K562 (cell line): ENCODE measurements at regions not wholly inside any gene's neighbourhood (a gene's known extent, or its start where the extent isn't known, plus 50 kb on each side); places are given as distances from the start of the nearest gene placed in this dataset.
"Not testable (repeated sequence)": the region's sequence is repeated elsewhere in the genome, so short reads cannot be mapped to it uniquely, and the experiment has no call there.

ENCODE experiments used
- ATAC-seq: fragments of 200-7000 bp; cut with Tn5 transposase; 3 replicates; pipeline ENCODE4 v1.9.1; 2020; ENCODE audit warnings: moderate library complexity
- BruUV-seq: library from RNA; stranded (reverse); fragments of 400-500 nt; replicated peaks from 2 replicates; lab custom pipeline; 2021; lab: Mats Ljungman, UMichigan
- CTCF ChIA-PET: fragments of 300-600 bp; formaldehyde crosslinking; extraction: SDS; loops from one replicate; lab custom pipeline; 2021; ENCODE audit warnings: low intra/inter-chr PET ratio; lab: Yijun Ruan, JAX
- POLR2A ChIA-PET: fragments of 300-600, 350-650 bp; sonication (Branson Sonifier 250); formaldehyde crosslinking; extraction: SDS; loops from one replicate; lab custom pipeline; 2021; ENCODE audit warnings: antibody characterized with exemption, inconsistent platforms; lab: Yijun Ruan, JAX
- DNase-seq, 4 experiments: peaks; one replicate each; pipeline versions ENCODE4 v3.0.0 to v3.0.0-alpha.2; 2011 to 2018; ENCODE audit warnings: low spot score in 3 of 4, mixed read lengths in 3 of 4; ENCODE audit errors: extremely low read depth in 1 of 4
- FAIRE-seq: peaks from 2 replicates; lab custom pipeline; 2011; peaks lifted over from hg19 to GRCh38; lab: Jason Lieb, UNC
- H2AFZ ChIP-seq: 2 replicates; pipeline ENCODE4 v1.6.0; 2011; ENCODE audit warnings: low read depth, low read length, control low read depth, inconsistent platforms
- H3K27ac ChIP-seq: fragments of 200-600 bp; 3 replicates; pipeline ENCODE4 v1.8.0; 2011; ENCODE audit warnings: low read depth, mild to moderate bottlenecking, control low read depth, inconsistent platforms, low read length, moderate library complexity, mixed read lengths; ENCODE audit errors: extremely low read depth
- H3K27me3 ChIP-seq, 2 experiments: fragments of 300-600 bp in 1 of 2; 2 replicates in 1 of 2; 3 replicates in 1 of 2; pipeline versions ENCODE4 v1.6.0 to v1.8.0; 2011; ENCODE audit warnings: inconsistent platforms in 2 of 2, low read length in 2 of 2, mild to moderate bottlenecking in 1 of 2, mixed read lengths in 1 of 2, moderate library complexity in 1 of 2; ENCODE audit not compliant: control insufficient read depth in 2 of 2, insufficient read depth in 2 of 2
- H3K36me3 ChIP-seq: fragments of 300-600 bp; 3 replicates; pipeline ENCODE4 v1.8.0; 2011; ENCODE audit warnings: mild to moderate bottlenecking, low read length, inconsistent platforms; ENCODE audit not compliant: control insufficient read depth, insufficient read depth
- H3K4me1 ChIP-seq, 2 experiments: fragments of 200-600 bp in 1 of 2; replicated peaks in 1 of 2; 2 replicates in 1 of 2; 3 replicates in 1 of 2; pipeline versions ENCODE4 v1.5.1 to v1.8.0; 2011; ENCODE audit warnings: inconsistent platforms in 2 of 2, low read length in 2 of 2, mild to moderate bottlenecking in 1 of 2, mixed read lengths in 1 of 2, moderate library complexity in 1 of 2; ENCODE audit not compliant: control insufficient read depth in 2 of 2, insufficient read depth in 2 of 2
- H3K4me2 ChIP-seq: 2 replicates; pipeline ENCODE4 v1.6.1; 2011; ENCODE audit warnings: low read length, control low read depth, inconsistent platforms, mixed read lengths; ENCODE audit not compliant: insufficient read depth
- H3K4me3 ChIP-seq: fragments of 200-600 bp; sonication (generic), shearing (Covaris generic); 2 replicates; pipeline ENCODE4 v1.5.1; 2016; ENCODE audit warnings: control low read depth, inconsistent platforms
- H3K79me2 ChIP-seq: fragments of 200-600 bp; 3 replicates; pipeline ENCODE4 v1.8.0; 2011; ENCODE audit warnings: low read length, inconsistent platforms; ENCODE audit not compliant: control insufficient read depth, insufficient read depth
- H3K9ac ChIP-seq, 2 experiments: 2 replicates each; pipeline versions ENCODE4 v1.6.0 to v1.6.1; 2011; ENCODE audit warnings: low read depth in 2 of 2, low read length in 2 of 2, control low read depth in 1 of 2, inconsistent platforms in 1 of 2, mild to moderate bottlenecking in 1 of 2, mixed read lengths in 1 of 2; ENCODE audit not compliant: insufficient read depth in 1 of 2
- H3K9me1 ChIP-seq: one replicate; pipeline ENCODE4 v1.6.0; 2011; ENCODE audit warnings: inconsistent platforms, mild to moderate bottlenecking, low read length, moderate library complexity; ENCODE audit not compliant: control insufficient read depth, insufficient read depth
- H3K9me3 ChIP-seq: replicated peaks from 2 replicates; pipeline ENCODE4 v1.5.1; 2011; ENCODE audit warnings: low read depth, low read length, inconsistent platforms; ENCODE audit not compliant: control insufficient read depth, insufficient read depth
- H4K20me1 ChIP-seq: replicated peaks from 2 replicates; pipeline ENCODE4 v1.6.1; 2011; ENCODE audit warnings: low read length, inconsistent platforms, mixed read lengths; ENCODE audit not compliant: control insufficient read depth, insufficient read depth
- WGBS: fragments of 100-300 bp; shearing (Covaris generic); methylation state at CpG from one replicate; pipeline ENCODE4 v1.1.6; 2016; ENCODE audit warnings: low coverage, mixed read lengths; ENCODE audit not compliant: insufficient coverage; ENCODE audit errors: missing lambda C conversion rate; 5-methylcytosine and 5-hydroxymethylcytosine counted together
- in situ Hi-C: fragments of 300-500 bp; cut with MboI; formaldehyde crosslinking; loops from 4 replicates; pipeline ENCODE4 v1.15.0; 2018; ENCODE audit warnings: inconsistent platforms, mixed read lengths
- intact Hi-C: fragments of 100-400 bp; cut with micrococcal nuclease; formaldehyde crosslinking; loops from 2 replicates; pipeline ENCODE4 v1.14.2; 2022

GRCh38 chr15:20227119-20227853 lies 314.3 kb downstream of the GOLGA6L6 start:
- POLR2A ChIA-PET, intact Hi-C loops, H2AFZ ChIP-seq, H3K4me2 ChIP-seq, DNase-seq, H3K79me2 ChIP-seq, H3K9ac ChIP-seq, H4K20me1 ChIP-seq, BruUV-seq, H3K27me3 ChIP-seq, H3K36me3 ChIP-seq, CTCF ChIA-PET, H3K9me3 ChIP-seq, H3K9me1 ChIP-seq, H3K27ac ChIP-seq, ATAC-seq, H3K4me3 ChIP-seq, FAIRE-seq, H3K4me1 ChIP-seq: not testable (repeated sequence)
- in situ Hi-C loops = loop anchor here (25.0 kb wide), 1 partner anchor 190 kb away; no protein-coding TSS in a partner anchor
- WGBS = no CpG with 5 or more reads among the region's 1 CpG

- H3K4me3 ChIP-seq, H3K36me3 ChIP-seq, H3K4me1 ChIP-seq, H3K79me2 ChIP-seq, H3K27ac ChIP-seq, FAIRE-seq, BruUV-seq, H3K9ac ChIP-seq, ATAC-seq, intact Hi-C loops, CTCF ChIA-PET, H2AFZ ChIP-seq, H3K9me3 ChIP-seq, DNase-seq, H4K20me1 ChIP-seq, H3K9me1 ChIP-seq, POLR2A ChIA-PET, H3K27me3 ChIP-seq, H3K4me2 ChIP-seq: not testable (repeated sequence)
- in situ Hi-C loops = loop anchor here (25.0 kb wide), 1 partner anchor 189 kb away; no protein-coding TSS in a partner anchor
- 0% methylated on average over 2 of the region's 2 CpGs for WGBS
Measured at GRCh38 chr15:20226531-20226930, 315.1 kb downstream of the GOLGA6L6 start.

GRCh38 chr15:20221063-20221462 lies 320.5 kb downstream of the GOLGA6L6 start:
- POLR2A ChIA-PET = not testable (repeated sequence)

GRCh38 chr15:20219171-20219570 lies 322.4 kb downstream of the GOLGA6L6 start:
- ATAC-seq, H3K9ac ChIP-seq, H3K4me1 ChIP-seq, intact Hi-C loops, H3K9me3 ChIP-seq, H3K79me2 ChIP-seq, H3K9me1 ChIP-seq, POLR2A ChIA-PET, H3K36me3 ChIP-seq, FAIRE-seq, H3K27me3 ChIP-seq, H3K27ac ChIP-seq, DNase-seq, H3K4me2 ChIP-seq, H4K20me1 ChIP-seq, CTCF ChIA-PET, BruUV-seq, H2AFZ ChIP-seq, H3K4me3 ChIP-seq, in situ Hi-C loops: not testable (repeated sequence)
- 2% methylated on average over 4 of the region's 4 CpGs for WGBS

More at GRCh38 chr15:20221063-20221462, 320.5 kb downstream of the GOLGA6L6 start:
- H3K27ac ChIP-seq, H2AFZ ChIP-seq, intact Hi-C loops, in situ Hi-C loops, H3K4me2 ChIP-seq, H3K79me2 ChIP-seq, BruUV-seq, DNase-seq, CTCF ChIA-PET, H3K27me3 ChIP-seq, H4K20me1 ChIP-seq, H3K36me3 ChIP-seq, ATAC-seq, H3K9ac ChIP-seq, FAIRE-seq, H3K9me1 ChIP-seq, H3K9me3 ChIP-seq, H3K4me1 ChIP-seq, H3K4me3 ChIP-seq: not testable (repeated sequence)
- WGBS = 0% methylated on average over 4 of the region's 4 CpGs
